ENCODE measurements at regions not wholly inside any gene's neighbourhood (a gene's known extent, or its start where the extent isn't known, plus 50 kb on each side); places are given as distances from the start of the nearest gene placed in this dataset.

GRCh38 chr5:167312225-167312624, 979.2 kb upstream of the WWC1 start:
- intact Hi-C loops (cut with micrococcal nuclease): no loop called here

GRCh38 chr5:167315762-167316161, 975.7 kb upstream of the WWC1 start:
- intact Hi-C loops (cut with micrococcal nuclease): no loop called here

- intact Hi-C loops (cut with micrococcal nuclease): no loop called here
Observed at GRCh38 chr5:167317884-167318283, 973.6 kb upstream of the WWC1 start.

- intact Hi-C loops (cut with micrococcal nuclease): no loop called here
Observed at GRCh38 chr5:167319243-167319642, 972.2 kb upstream of the WWC1 start.

- intact Hi-C loops (cut with micrococcal nuclease): no loop called here
Observed at GRCh38 chr5:167320019-167320418, 971.4 kb upstream of the WWC1 start.

GRCh38 chr5:167332309-167332708, 959.1 kb upstream of the WWC1 start:
- intact Hi-C loops (cut with micrococcal nuclease): no loop called here

GRCh38 chr5:167336161-167336560, 955.3 kb upstream of the WWC1 start:
- intact Hi-C loops (cut with micrococcal nuclease): no loop called here

- intact Hi-C loops (cut with micrococcal nuclease): no loop called here
Observed at GRCh38 chr5:167339205-167339604, 952.2 kb upstream of the WWC1 start.

GRCh38 chr5:167346461-167346860, 945.0 kb upstream of the WWC1 start:
- intact Hi-C loops (cut with micrococcal nuclease): no loop called here

GRCh38 chr5:167348251-167348926, 943.1 kb upstream of the WWC1 start:
- intact Hi-C loops (cut with micrococcal nuclease): no loop called here

- intact Hi-C loops (cut with micrococcal nuclease): no loop called here
Observed at GRCh38 chr5:167348980-167349379, 942.5 kb upstream of the WWC1 start.

- intact Hi-C loops (cut with micrococcal nuclease): no loop called here
Observed at GRCh38 chr5:167351316-167351715, 940.1 kb upstream of the WWC1 start.

- intact Hi-C loops (cut with micrococcal nuclease): no loop called here
Observed at GRCh38 chr5:167352801-167353200, 938.6 kb upstream of the WWC1 start.

GRCh38 chr5:167355346-167355745, 936.1 kb upstream of the WWC1 start:
- intact Hi-C loops (cut with micrococcal nuclease): no loop called here

- intact Hi-C loops (cut with micrococcal nuclease): no loop called here
Observed at GRCh38 chr5:167356374-167356773, 935.1 kb upstream of the WWC1 start.

GRCh38 chr5:167358868-167359492, 932.5 kb upstream of the WWC1 start:
- intact Hi-C loops (cut with micrococcal nuclease): no loop called here

GRCh38 chr5:167361795-167362194, 929.6 kb upstream of the WWC1 start:
- intact Hi-C loops (cut with micrococcal nuclease): no loop called here

GRCh38 chr5:167363065-167363464, 928.4 kb upstream of the WWC1 start:
- intact Hi-C loops (cut with micrococcal nuclease): no loop called here

GRCh38 chr5:167375125-167375524, 916.3 kb upstream of the WWC1 start:
- intact Hi-C loops (cut with micrococcal nuclease): no loop called here

- intact Hi-C loops (cut with micrococcal nuclease): no loop called here
Observed at GRCh38 chr5:167378894-167379723, 912.3 kb upstream of the WWC1 start.

- intact Hi-C loops (cut with micrococcal nuclease): no loop called here
Observed at GRCh38 chr5:167381457-167381856, 910.0 kb upstream of the WWC1 start.

- intact Hi-C loops (cut with micrococcal nuclease): no loop called here
Observed at GRCh38 chr5:167389537-167389936, 901.9 kb upstream of the WWC1 start.

Measured in T-helper 1 cell treated with Interleukin-12 subunit alpha and Interleukin-12 subunit beta and Interleukin-4 antibody, amounts not matched to agents 30 ng/mL and 1 ng/mL, for 36 hours (primary cell).